Ovary (tissue), 7 donors: ENCODE measurements at regions not wholly inside any gene's neighbourhood (a gene's known extent, or its start where the extent isn't known, plus 50 kb on each side); places are given as distances from the start of the nearest gene placed in this dataset.

Experiments
- DNase-seq, 5 donors: peaks; one replicate each; pipeline ENCODE4 v3.0.0-alpha.2; 2019 to 2020
- H3K27ac ChIP-seq, 2 donors: fragments of 200-600 bp; one replicate each; pipeline versions ENCODE4 v1.5.1 to v1.8.0; 2019 to 2022
- H3K27me3 ChIP-seq: fragments of 200-600 bp; one replicate; pipeline ENCODE4 v1.8.0; 2022
- H3K36me3 ChIP-seq: fragments of 200-600 bp; sonication (generic); one replicate; pipeline ENCODE4 v1.5.1; 2019
- H3K4me1 ChIP-seq: one replicate; pipeline ENCODE4 v1.8.1; 2013; ENCODE audit warnings: mild to moderate bottlenecking, moderate library complexity; ENCODE audit not compliant: insufficient read depth
- H3K4me3 ChIP-seq: fragments of 200-600 bp; sonication (generic); one replicate; pipeline ENCODE4 v1.5.1; 2017
- H3K9me3 ChIP-seq, 2 donors: fragments of 200-600 bp in 1 of 2; sonication (generic) in 1 of 2; one replicate each; pipeline versions ENCODE4 v1.5.1 to v1.8.1; 2013 to 2019; ENCODE audit warnings: mild to moderate bottlenecking in 1 of 2, moderate library complexity in 1 of 2
- CTCF ChIP-seq, 3 donors: fragments of 450-650 bp in 2 of 3; fragments of 200-600 bp in 1 of 3; IDR thresholded peaks; one replicate each; pipeline versions ENCODE4 v1.5.1 to v1.8.0; 2016 to 2022; ENCODE audit warnings: antibody characterized with exemption in 3 of 3, mild to moderate bottlenecking in 1 of 3
- EP300 ChIP-seq: sonication (generic); formaldehyde crosslinking; IDR thresholded peaks from one replicate; pipeline ENCODE4 v1.6.1; 2017; ENCODE audit warnings: antibody characterized with exemption
- POLR2A ChIP-seq: fragments of 450-650 bp; IDR thresholded peaks from one replicate; pipeline ENCODE4 v1.6.1; 2017; ENCODE audit warnings: antibody characterized with exemption, mild to moderate bottlenecking, moderate library complexity
- WGBS, 3 donors: extraction: QIAGEN DNeasy Blood & Tissue Kit in 1 of 3; methylation state at CpG; one replicate each; pipeline versions ENCODE4 v1.1.5 to v1.1.7; 2013 to 2017; 5-methylcytosine and 5-hydroxymethylcytosine counted together
- intact Hi-C, 4 donors: fragments of 100-400 bp; cut with DNase I; formaldehyde crosslinking; loops; one replicate each; pipeline versions ENCODE4 v1.11.0 to v1.15.1; 2022 to 2023
- donor health status: DM: no; HTN: no; CAD: no; lungs with moderate emphysema.
- donor health status: DM: no; HTN: no; CAD: no.
- donor health status: Bipolar disorder and iron deficiency.
- donor health status: DM: no; HTN: no; CAD: no.
- donor health status: DM: yes; HTN: yes; CAD: no.

DNA sequence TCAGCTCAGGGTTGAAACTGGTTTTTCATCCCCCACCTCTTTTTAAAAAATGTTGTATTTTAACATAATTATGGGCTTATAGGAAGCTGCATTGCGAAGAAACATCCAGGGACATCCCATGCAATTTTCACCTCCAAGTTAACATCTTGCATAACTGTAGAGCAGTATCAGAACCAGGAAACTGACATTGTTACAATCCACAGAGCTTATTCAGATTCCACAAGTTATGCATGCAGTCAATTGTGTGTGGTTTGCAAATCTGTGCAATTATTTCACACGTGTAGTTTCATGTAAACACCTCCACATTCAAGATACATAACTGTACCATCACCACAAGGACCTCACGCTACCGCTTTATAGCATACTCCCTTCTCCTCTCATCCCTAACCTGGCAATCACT lies 97.5 kb upstream of the GATB start:
- 85 to 90% (median 87%) methylated on average over 4 of the region's 4 CpGs for WGBS, 3 donors
- no peak for TF ChIP-seq POLR2A
- intact Hi-C loops, result no loop called here
- no peak overlapping the region for H3K4me3 ChIP-seq
- H3K27ac ChIP-seq, result no peak overlapping the region
- H3K4me1 ChIP-seq, result peaks cover 2% of the 10 kb centered on the region
- H3K27me3 ChIP-seq, result no peaks in the 10 kb centered on the region
- no peak for DNase-seq
- H3K9me3 ChIP-seq, result no peaks in the 10 kb centered on the region
- no peaks in the 10 kb centered on the region for H3K36me3 ChIP-seq

GRCh38 chr4:151857368-151857767 lies 96.6 kb upstream of the GATB start:
- H3K27me3 ChIP-seq, result no peaks in the 10 kb centered on the region
- 6 to 10% (median 6%) methylated on average over 4 of the region's 4 CpGs for WGBS, 3 donors
- H3K36me3 ChIP-seq, result no peaks in the 10 kb centered on the region
- no peak overlapping the region for H3K27ac ChIP-seq
- intact Hi-C loops, result no loop called here
- H3K4me3 ChIP-seq, result no peak overlapping the region
- TF ChIP-seq EP300 (no peak), CTCF (IDR thresholded peaks at IDR 0.05) (no peak), POLR2A (no peak)
- no peak for DNase-seq
- no peaks in the 10 kb centered on the region for H3K9me3 ChIP-seq
- peaks cover 2% of the 10 kb centered on the region for H3K4me1 ChIP-seq

GRCh38 chr4:151855747-151856146 lies 94.9 kb upstream of the GATB start:
- no peak for DNase-seq
- H3K9me3 ChIP-seq, result no peaks in the 10 kb centered on the region
- H3K27ac ChIP-seq, result no peak overlapping the region
- H3K4me3 ChIP-seq, result no peak overlapping the region
- H3K36me3 ChIP-seq, result no peaks in the 10 kb centered on the region
- H3K27me3 ChIP-seq, result no peaks in the 10 kb centered on the region
- peaks cover 2% of the 10 kb centered on the region for H3K4me1 ChIP-seq
- WGBS, 3 donors, result 95 to 96% (median 95%) methylated on average over 1 of the region's 1 CpG
- no peak for TF ChIP-seq POLR2A
- no peak for TF ChIP-seq CTCF (IDR thresholded peaks at IDR 0.05)
- TF ChIP-seq EP300, result no peak
- intact Hi-C loops, result no loop called here

DNA sequence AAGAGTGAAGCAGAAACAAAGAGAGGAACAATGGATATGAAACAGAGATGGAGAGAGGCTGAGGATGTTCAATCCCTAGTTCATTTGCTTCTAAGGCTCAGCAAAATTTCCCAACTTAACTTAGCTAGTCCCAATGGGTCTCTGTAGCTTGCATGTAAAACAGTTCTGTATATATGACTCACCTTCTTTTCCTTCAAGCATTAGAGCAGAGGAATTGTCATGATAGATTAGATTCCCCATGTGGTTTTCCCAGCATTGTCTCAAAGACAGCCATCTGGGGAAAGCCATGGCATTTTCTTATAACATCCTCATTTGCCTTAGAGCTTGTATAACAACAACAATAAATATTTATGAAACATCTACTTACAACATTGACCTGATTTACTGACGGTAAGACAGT lies 93.9 kb upstream of the GATB start:
- intact Hi-C loops, result no loop called here
- H3K9me3 ChIP-seq, result no peaks in the 10 kb centered on the region
- H3K4me1 ChIP-seq, result peaks cover 2% of the 10 kb centered on the region
- no peak for DNase-seq
- H3K27me3 ChIP-seq, result no peaks in the 10 kb centered on the region
- WGBS, 3 donors, result 89 to 100% (median 89%) methylated on average over 1 of the region's 1 CpG
- H3K36me3 ChIP-seq, result no peaks in the 10 kb centered on the region
- H3K27ac ChIP-seq, result no peak overlapping the region
- TF ChIP-seq EP300 (no peak), CTCF (IDR thresholded peaks at IDR 0.05) (no peak), POLR2A (no peak)
- no peak overlapping the region for H3K4me3 ChIP-seq

DNA sequence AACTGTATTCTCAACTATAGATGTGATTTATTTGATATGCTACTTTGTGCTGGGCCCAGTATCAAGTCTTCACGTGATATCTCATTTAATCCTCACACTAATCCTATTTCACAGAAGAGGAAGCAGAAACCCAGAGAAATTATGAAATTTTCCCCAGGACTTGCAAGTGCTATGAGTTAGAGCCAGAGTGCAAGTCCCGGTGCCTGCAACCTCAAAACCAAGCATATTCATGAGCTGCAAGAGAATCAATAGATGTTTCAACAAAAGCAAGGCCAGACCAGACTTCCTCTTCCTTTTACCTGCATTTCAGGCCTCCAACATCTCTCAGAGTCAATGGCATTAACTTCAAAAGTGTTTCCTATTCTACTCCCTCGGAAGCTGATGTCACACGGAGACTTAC lies 92.2 kb upstream of the GATB start:
- 67 to 80% (median 68%) methylated on average over 4 of the region's 4 CpGs for WGBS, 3 donors
- intact Hi-C loops, result no loop called here
- Histone ChIP-seq H3K27me3 (no peaks in the 10 kb centered on the region), H3K9me3 (no peaks in the 10 kb centered on the region), H3K4me3 (no peak overlapping the region), H3K27ac (no peak overlapping the region), H3K36me3 (no peaks in the 10 kb centered on the region), H3K4me1 (peaks cover 2% of the 10 kb centered on the region)
- DNase-seq, result no peak
- TF ChIP-seq EP300 (no peak), CTCF (IDR thresholded peaks at IDR 0.05) (no peak), POLR2A (no peak)
